ENCODE measurements at regions not wholly inside any gene's neighbourhood (a gene's known extent, or its start where the extent isn't known, plus 50 kb on each side); places are given as distances from the start of the nearest gene placed in this dataset.

GRCh38 chr2:8322634-8323033 is 359.2 kb upstream of the ID2 start:
- Histone ChIP-seq H3K4me2 (no peak overlapping the region), H3K9ac (no peak overlapping the region), H3K27ac (no peak overlapping the region), H4K20me1 (ENCODE audit: insufficient read depth) (no peaks in the 10 kb centered on the region), H3K79me2 (ENCODE audit: insufficient read depth, low read depth) (no peaks in the 10 kb centered on the region), H3K4me1 (ENCODE audit: low read depth, poor library complexity, severe bottlenecking) (peaks cover 1% of the 10 kb centered on the region), H3K27me3 (ENCODE audit: insufficient read depth, low read depth) (no peaks in the 10 kb centered on the region), H2AFZ (ENCODE audit: low read depth) (no peak overlapping the region), H3K4me3 (IDR thresholded peaks at IDR 0.05; ENCODE audit: insufficient read depth, low read depth, low read length) (no peak overlapping the region), H3K36me3 (ENCODE audit: insufficient read depth) (no peaks in the 10 kb centered on the region)
- TF ChIP-seq CTCF (conservative IDR thresholded peaks at IDR 0.05; ENCODE audit: low read depth, low read length) = no peak

- Histone ChIP-seq H3K4me2 (no peak overlapping the region), H3K4me3 (IDR thresholded peaks at IDR 0.05; ENCODE audit: insufficient read depth, low read depth, low read length) (no peak overlapping the region)
Observed at GRCh38 chr2:8324164-8324856, 357.5 kb upstream of the ID2 start.

GRCh38 chr2:8324901-8325300 is 357.0 kb upstream of the ID2 start:
- Histone ChIP-seq H3K9ac (no peak overlapping the region), H2AFZ (ENCODE audit: low read depth) (no peak overlapping the region)

More at GRCh38 chr2:8324164-8324856, 357.5 kb upstream of the ID2 start:
- no peak overlapping the region for H3K27ac ChIP-seq
- H3K27me3 ChIP-seq (ENCODE audit: insufficient read depth, low read depth) = no peaks in the 10 kb centered on the region
- H3K4me1 ChIP-seq (ENCODE audit: low read depth, poor library complexity, severe bottlenecking) = peaks cover 18% of the 10 kb centered on the region
- H3K79me2 ChIP-seq (ENCODE audit: insufficient read depth, low read depth) = no peaks in the 10 kb centered on the region
- no peaks in the 10 kb centered on the region for H3K36me3 ChIP-seq (ENCODE audit: insufficient read depth)
- H3K9ac ChIP-seq = no peak overlapping the region
- H2AFZ ChIP-seq (ENCODE audit: low read depth) = no peak overlapping the region
- H4K20me1 ChIP-seq (ENCODE audit: insufficient read depth) = no peaks in the 10 kb centered on the region
- TF ChIP-seq CTCF (conservative IDR thresholded peaks at IDR 0.05; ENCODE audit: low read depth, low read length) = no peak

GRCh38 chr2:8327371-8328100 is 354.3 kb upstream of the ID2 start:
- Histone ChIP-seq H3K9ac (no peak overlapping the region), H3K79me2 (ENCODE audit: insufficient read depth, low read depth) (no peaks in the 10 kb centered on the region), H3K27me3 (ENCODE audit: insufficient read depth, low read depth) (no peaks in the 10 kb centered on the region), H3K36me3 (ENCODE audit: insufficient read depth) (no peaks in the 10 kb centered on the region), H3K4me2 (no peak overlapping the region), H3K27ac (no peak overlapping the region), H3K4me1 (ENCODE audit: low read depth, poor library complexity, severe bottlenecking) (peaks cover 49% of the 10 kb centered on the region), H2AFZ (ENCODE audit: low read depth) (no peak overlapping the region), H3K4me3 (IDR thresholded peaks at IDR 0.05; ENCODE audit: insufficient read depth, low read depth, low read length) (no peak overlapping the region), H4K20me1 (ENCODE audit: insufficient read depth) (no peaks in the 10 kb centered on the region)
- TF ChIP-seq CTCF (conservative IDR thresholded peaks at IDR 0.05; ENCODE audit: low read depth, low read length) = no peak

More at GRCh38 chr2:8324901-8325300, 357.0 kb upstream of the ID2 start:
- no peaks in the 10 kb centered on the region for H3K79me2 ChIP-seq (ENCODE audit: insufficient read depth, low read depth)
- H4K20me1 ChIP-seq (ENCODE audit: insufficient read depth) = no peaks in the 10 kb centered on the region
- H3K27ac ChIP-seq = no peak overlapping the region
- TF ChIP-seq CTCF (conservative IDR thresholded peaks at IDR 0.05; ENCODE audit: low read depth, low read length) = no peak
- H3K36me3 ChIP-seq (ENCODE audit: insufficient read depth) = no peaks in the 10 kb centered on the region
- H3K27me3 ChIP-seq (ENCODE audit: insufficient read depth, low read depth) = no peaks in the 10 kb centered on the region
- peaks cover 24% of the 10 kb centered on the region for H3K4me1 ChIP-seq (ENCODE audit: low read depth, poor library complexity, severe bottlenecking)
- H3K4me2 ChIP-seq = no peak overlapping the region
- no peak overlapping the region for H3K4me3 ChIP-seq (IDR thresholded peaks at IDR 0.05; ENCODE audit: insufficient read depth, low read depth, low read length)

All from KMS-11 (cell line).